Activated naive CD8-positive, alpha-beta T cell treated with anti-CD3 and anti-CD28 coated beads, Interleukin-2, amount 50 U/mL, for 24 hours (primary cell): ENCODE measurements at regions not wholly inside any gene's neighbourhood (a gene's known extent, or its start where the extent isn't known, plus 50 kb on each side); places are given as distances from the start of the nearest gene placed in this dataset.
A peak's percentile ranks its signal among the peaks of the same experiment; 100 is the strongest.
"Not testable (repeated sequence)": the region's sequence is repeated elsewhere in the genome, so short reads cannot be mapped to it uniquely, and the experiment has no call there.

ENCODE experiments used
- ATAC-seq: fragments of 150-1000 bp; cut with Tn5 transposase; one replicate; pipeline ENCODE4 v1.10.0; 2021
- DNase-seq: peaks from one replicate; pipeline ENCODE4 v3.0.0; 2021
- H3K27ac Mint-ChIP-seq: one replicate; pipeline ENCODE4 v1.8.0; 2021; ENCODE audit warnings: mild to moderate bottlenecking, mixed read lengths
- H3K27me3 Mint-ChIP-seq: one replicate; pipeline ENCODE4 v1.8.0; 2021; ENCODE audit warnings: mixed read lengths
- H3K36me3 Mint-ChIP-seq: one replicate; pipeline ENCODE4 v1.8.0; 2021; ENCODE audit warnings: low read depth, mixed read lengths
- H3K4me1 Mint-ChIP-seq: one replicate; pipeline ENCODE4 v1.8.0; 2021; ENCODE audit warnings: mixed read lengths
- H3K4me3 Mint-ChIP-seq: one replicate; pipeline ENCODE4 v1.8.0; 2021; ENCODE audit warnings: mild to moderate bottlenecking, moderate library complexity, mixed read lengths
- H3K9me3 Mint-ChIP-seq: one replicate; pipeline ENCODE4 v1.8.0; 2021; ENCODE audit warnings: mixed read lengths

DNA sequence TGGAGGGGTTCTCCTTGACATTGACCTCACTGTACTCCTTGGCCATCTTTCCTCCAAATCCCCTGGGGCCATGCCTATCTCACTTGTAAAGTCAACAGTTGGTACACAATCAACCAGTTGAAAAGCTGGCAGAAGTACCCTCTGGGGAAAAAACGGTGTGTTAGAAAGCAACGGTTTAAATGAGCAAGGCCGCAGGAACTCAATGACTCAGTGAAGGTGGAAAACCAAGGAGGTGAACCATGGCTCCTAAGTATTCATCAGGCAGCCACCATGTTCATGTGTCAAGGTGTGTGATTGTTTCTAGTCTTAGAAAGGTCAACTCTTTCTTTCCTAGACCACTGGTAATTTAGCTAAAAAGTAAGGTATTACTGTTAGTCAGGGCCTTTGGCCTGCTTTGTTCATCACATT, 130.9 kb upstream of the SATB1 start:
- Mint-ChIP-seq H3K27ac (peak overlapping the region; percentile 99), H3K36me3 (peaks cover 10% of the 10 kb centered on the region), H3K4me3 (peak overlapping the region; percentile 65), H3K4me1 (peaks cover 62% of the 10 kb centered on the region), H3K27me3 (no peaks in the 10 kb centered on the region), H3K9me3 (peaks cover 12% of the 10 kb centered on the region)
- DNase-seq, result peak; percentile 48
- ATAC-seq, result peak; percentile 81

DNA sequence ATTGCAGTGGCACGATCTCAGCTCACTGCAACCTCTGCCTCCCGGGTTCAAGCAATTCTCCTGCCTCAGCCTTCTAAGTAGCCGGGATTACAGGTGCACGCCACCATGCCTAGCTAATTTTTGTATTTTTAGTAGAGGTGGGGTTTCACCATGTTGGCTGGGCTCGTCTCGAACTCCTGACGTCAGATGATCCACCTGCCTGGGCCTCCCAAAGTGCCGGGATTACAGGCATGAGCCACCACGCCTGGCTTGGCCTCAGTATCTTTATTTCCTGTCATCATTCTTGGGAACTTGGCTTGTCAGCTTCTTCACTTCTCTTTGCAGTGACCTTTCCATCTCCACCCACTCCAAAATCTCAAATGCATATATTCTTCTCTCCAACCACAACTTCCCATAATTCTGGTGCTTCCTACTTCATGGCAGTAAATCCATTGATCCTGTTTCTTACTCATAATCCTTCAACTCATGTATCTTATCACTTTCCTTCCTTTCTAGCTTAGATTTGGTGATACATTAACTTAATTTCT, 127.5 kb upstream of the SATB1 start:
- H3K27me3 Mint-ChIP-seq, DNase-seq, H3K27ac Mint-ChIP-seq, ATAC-seq, H3K4me3 Mint-ChIP-seq: not testable (repeated sequence)
- H3K36me3 Mint-ChIP-seq, result peaks cover 13% of the 10 kb centered on the region
- peaks cover 20% of the 10 kb centered on the region for H3K9me3 Mint-ChIP-seq
- peaks cover 30% of the 10 kb centered on the region for H3K4me1 Mint-ChIP-seq

DNA sequence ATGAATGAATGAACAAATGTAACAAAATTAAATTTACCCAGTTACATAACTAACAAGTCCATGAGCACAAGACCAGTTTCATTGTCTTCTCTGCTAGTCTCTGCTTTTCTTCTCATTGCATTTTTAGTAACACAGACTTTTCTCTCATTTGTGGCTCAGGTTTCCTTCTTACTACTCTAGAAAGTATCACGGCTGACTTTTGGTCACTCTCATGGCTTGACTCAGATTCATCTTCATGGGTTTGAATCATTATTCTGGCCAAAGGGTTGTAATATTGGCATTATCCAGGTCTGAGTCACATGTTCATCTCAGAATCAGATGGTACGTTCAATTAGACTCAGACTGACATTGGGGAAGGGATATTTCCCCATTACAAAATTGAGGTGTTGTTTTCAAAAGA, 121.5 kb upstream of the SATB1 start:
- no peak overlapping the region for H3K4me3 Mint-ChIP-seq
- H3K4me1 Mint-ChIP-seq, result peaks cover 9% of the 10 kb centered on the region
- peak; percentile 24 for ATAC-seq
- no peaks in the 10 kb centered on the region for H3K27me3 Mint-ChIP-seq
- H3K27ac Mint-ChIP-seq, result peak overlapping the region; percentile 31
- peaks cover 7% of the 10 kb centered on the region for H3K36me3 Mint-ChIP-seq
- no peak for DNase-seq
- H3K9me3 Mint-ChIP-seq, result peaks cover 15% of the 10 kb centered on the region

DNA sequence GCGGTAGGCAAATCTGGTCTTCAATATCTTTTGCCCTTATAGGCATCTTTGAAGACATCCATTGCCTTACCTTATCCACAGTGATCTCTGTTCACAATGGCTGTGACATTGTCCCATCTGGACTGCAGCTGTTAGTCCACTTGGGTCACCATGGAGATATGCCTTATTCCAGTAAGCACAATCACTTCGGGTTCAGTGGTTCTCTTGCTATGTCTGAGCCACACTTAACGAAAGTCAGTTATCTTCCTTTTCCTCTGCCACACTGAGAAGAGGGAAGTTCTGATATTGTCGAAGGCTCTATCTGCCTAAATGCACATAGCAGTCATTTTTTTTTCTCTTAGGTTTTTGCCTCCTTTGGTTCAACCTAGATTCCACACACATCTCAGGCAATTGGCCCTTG, 119.0 kb upstream of the SATB1 start:
- DNase-seq, result no peak
- peaks cover 9% of the 10 kb centered on the region for H3K4me1 Mint-ChIP-seq
- ATAC-seq, result no peak

DNA sequence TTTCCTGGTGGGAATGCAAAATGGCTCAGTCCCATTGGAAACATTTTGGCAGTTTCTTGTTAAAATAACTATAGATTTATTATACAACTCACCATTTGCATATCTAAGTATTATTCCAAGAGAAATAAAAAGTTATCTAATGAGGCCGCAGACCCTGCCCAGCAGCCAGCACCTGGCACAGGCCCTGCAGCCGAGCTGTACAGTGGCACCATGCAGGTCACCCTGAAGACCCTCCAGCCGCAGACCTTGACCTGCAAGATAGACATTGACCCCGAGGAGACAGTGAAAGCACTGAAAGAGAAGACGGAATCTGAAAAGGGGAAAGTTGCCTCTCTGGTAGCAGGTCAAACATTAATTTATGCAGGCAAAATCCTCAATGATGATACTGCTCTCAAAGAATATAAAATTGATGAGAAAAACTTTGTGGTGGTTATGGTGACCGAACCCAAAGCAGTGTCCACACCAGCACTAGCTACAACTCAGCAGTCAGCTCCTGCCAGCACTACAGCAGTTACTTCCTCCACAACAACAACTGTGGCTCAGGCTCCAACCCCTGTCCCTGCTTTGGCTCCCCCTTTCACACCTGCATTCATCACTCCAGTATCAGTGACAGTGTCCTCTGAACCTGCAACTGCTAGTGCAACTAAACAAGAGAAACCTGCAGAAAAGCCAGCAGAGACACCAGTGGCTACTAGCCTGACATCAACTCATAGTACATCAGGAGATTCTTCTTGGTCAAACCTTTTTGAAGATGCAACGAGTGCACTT, 113.5 kb upstream of the SATB1 start:
- no peaks in the 10 kb centered on the region for H3K27me3 Mint-ChIP-seq
- H3K4me1 Mint-ChIP-seq, result no peaks in the 10 kb centered on the region
- no peak overlapping the region for H3K4me3 Mint-ChIP-seq
- no peaks in the 10 kb centered on the region for H3K9me3 Mint-ChIP-seq
- H3K27ac Mint-ChIP-seq, result no peak overlapping the region
- DNase-seq, result no peak
- ATAC-seq, result no peak
- H3K36me3 Mint-ChIP-seq, result no peaks in the 10 kb centered on the region

More for the DNA sequence above, 119.0 kb upstream of the SATB1 start:
- peaks cover 7% of the 10 kb centered on the region for H3K36me3 Mint-ChIP-seq
- no peak overlapping the region for H3K4me3 Mint-ChIP-seq
- H3K27ac Mint-ChIP-seq, result no peak overlapping the region
- H3K9me3 Mint-ChIP-seq, result peaks cover 11% of the 10 kb centered on the region
- H3K27me3 Mint-ChIP-seq, result no peaks in the 10 kb centered on the region

DNA sequence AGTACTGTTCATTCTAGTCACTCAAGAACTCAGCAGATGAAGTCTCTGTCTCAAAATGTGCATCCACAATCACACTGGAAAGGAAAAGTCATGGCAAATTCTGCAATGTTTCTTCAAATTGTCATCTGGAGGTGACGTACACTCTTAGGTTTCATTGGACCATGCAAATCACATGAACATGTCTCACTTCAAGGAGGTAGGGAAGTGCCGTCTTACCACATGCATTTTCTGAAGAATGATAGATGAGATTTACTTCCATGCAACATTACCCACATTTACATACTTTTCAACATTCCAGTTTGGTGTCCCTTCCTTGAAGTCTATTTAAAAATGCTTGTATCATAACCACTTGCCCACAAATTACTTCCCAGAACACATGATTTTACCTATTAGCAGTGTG, 107.9 kb upstream of the SATB1 start:
- no peaks in the 10 kb centered on the region for H3K9me3 Mint-ChIP-seq
- no peaks in the 10 kb centered on the region for H3K27me3 Mint-ChIP-seq
- DNase-seq, result no peak
- no peak overlapping the region for H3K4me3 Mint-ChIP-seq
- H3K4me1 Mint-ChIP-seq, result peaks cover 22% of the 10 kb centered on the region
- no peak for ATAC-seq
- peaks cover 8% of the 10 kb centered on the region for H3K36me3 Mint-ChIP-seq
- H3K27ac Mint-ChIP-seq, result no peak overlapping the region

DNA sequence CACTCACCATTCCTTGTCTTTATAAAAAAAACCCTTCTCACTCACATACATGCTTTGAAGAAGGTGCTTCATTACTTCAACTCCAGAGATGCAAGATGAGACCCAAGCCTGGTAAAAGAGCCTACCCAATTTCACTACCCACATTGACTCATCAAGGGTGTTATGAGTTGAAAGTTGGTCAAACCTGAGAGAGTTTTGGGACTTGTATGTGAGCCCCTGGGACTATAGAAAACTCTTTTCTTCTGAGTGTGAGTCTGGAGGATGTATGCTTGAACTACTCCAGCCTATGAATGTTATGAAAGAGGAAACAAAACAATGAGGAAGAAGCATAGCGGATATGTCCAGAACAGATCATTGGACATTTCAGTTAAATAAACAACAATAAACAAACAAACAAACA, 106.5 kb upstream of the SATB1 start:
- ATAC-seq, result peak; percentile 77
- peaks cover 5% of the 10 kb centered on the region for H3K9me3 Mint-ChIP-seq

DNA sequence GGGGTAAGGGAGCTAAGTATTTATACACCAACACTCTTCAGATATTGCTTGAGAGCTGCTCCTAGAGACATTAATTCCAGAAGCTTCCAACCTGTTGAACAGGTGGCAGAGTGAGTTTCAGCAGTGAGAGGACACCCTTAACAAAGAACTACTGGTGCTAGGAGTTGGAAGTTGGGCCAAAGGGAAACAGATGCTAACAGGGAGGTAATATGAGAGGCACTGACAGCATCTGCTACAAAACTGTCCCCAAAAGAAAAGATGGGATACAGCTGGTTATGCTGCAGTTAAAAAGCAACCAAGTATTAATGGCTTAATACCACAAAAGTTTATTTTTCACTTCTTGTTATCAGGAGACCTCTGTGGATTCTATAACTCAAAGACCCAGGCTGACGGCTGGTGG, 104.5 kb upstream of the SATB1 start:
- peaks cover 27% of the 10 kb centered on the region for H3K4me1 Mint-ChIP-seq
- H3K9me3 Mint-ChIP-seq, result peaks cover 26% of the 10 kb centered on the region
- DNase-seq (no peak), ATAC-seq (no peak)
- H3K4me3 Mint-ChIP-seq, result no peak overlapping the region
- peaks cover 28% of the 10 kb centered on the region for H3K36me3 Mint-ChIP-seq
- no peak overlapping the region for H3K27ac Mint-ChIP-seq
- H3K27me3 Mint-ChIP-seq, result no peaks in the 10 kb centered on the region

More for the DNA sequence above, 106.5 kb upstream of the SATB1 start:
- no peak for DNase-seq
- H3K27me3 Mint-ChIP-seq, result no peaks in the 10 kb centered on the region
- H3K4me1 Mint-ChIP-seq, result peaks cover 27% of the 10 kb centered on the region
- peaks cover 14% of the 10 kb centered on the region for H3K36me3 Mint-ChIP-seq
- no peak overlapping the region for H3K4me3 Mint-ChIP-seq
- no peak overlapping the region for H3K27ac Mint-ChIP-seq

DNA sequence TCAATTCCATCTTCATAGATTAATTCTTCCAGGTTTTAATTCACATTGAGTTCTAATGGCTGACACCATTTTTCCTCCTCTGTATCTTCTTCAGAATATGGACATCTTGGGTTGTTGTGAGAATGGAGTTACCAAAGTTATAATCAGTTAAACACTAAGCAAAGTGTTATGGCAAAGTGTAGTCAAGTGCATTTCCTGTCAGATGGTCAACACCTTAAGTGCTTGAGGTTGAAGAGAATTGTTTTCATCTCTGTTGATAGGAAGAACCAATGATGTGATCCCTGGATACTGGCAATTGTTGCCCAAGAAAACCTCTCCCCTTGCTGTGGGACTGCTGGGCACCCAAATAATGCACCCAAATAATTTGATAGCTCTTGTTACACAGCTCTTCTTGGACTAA, 102.6 kb upstream of the SATB1 start:
- Mint-ChIP-seq H3K4me3 (no peak overlapping the region), H3K27ac (no peak overlapping the region), H3K36me3 (peaks cover 28% of the 10 kb centered on the region)

DNA sequence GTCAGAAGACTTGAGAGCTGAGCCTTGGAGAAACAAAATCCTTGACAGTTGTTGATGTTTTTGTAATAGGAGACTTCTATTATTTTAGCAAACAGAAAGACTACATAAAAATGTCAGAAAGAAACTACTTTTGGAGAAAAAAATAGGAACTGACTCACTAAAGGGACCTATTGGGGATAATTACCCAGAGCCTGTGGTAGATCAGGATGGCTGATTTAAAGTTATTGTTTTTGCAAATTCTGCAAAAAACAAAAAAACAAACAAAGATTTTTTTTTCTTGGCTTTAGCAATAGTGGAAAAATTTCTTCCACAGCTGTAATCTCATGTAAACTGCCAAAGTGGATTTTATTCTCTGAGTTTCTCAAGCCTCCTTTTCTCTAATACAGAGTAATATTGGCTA, 101.5 kb upstream of the SATB1 start:
- DNase-seq (no peak), ATAC-seq (no peak)
- Mint-ChIP-seq H3K27ac (no peak overlapping the region), H3K4me3 (no peak overlapping the region), H3K4me1 (peaks cover 18% of the 10 kb centered on the region), H3K9me3 (peaks cover 35% of the 10 kb centered on the region), H3K27me3 (no peaks in the 10 kb centered on the region), H3K36me3 (peaks cover 28% of the 10 kb centered on the region)

More for the DNA sequence above, 102.6 kb upstream of the SATB1 start:
- H3K9me3 Mint-ChIP-seq, result peaks cover 35% of the 10 kb centered on the region
- no peaks in the 10 kb centered on the region for H3K27me3 Mint-ChIP-seq
- H3K4me1 Mint-ChIP-seq, result peaks cover 21% of the 10 kb centered on the region
- DNase-seq, result no peak
- no peak for ATAC-seq

DNA sequence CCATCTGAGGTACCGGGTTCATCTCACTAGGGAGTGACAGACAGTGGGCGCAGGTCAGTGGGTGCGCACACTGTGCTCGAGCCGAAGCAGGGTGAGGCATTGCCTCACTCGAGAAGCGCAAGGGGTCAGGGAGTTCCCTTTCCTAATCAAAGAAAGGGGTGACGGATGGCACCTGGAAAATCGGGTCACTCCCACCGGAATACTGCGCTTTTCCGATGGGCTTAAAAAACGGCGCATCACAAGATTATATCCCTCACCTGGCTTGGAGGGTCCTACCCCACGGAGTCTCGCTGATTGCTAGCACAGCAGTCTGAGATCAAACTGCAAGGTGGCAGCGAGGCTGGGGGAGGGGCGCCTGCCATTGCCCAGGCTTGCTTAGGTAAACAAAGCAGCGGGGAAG, 91.0 kb upstream of the SATB1 start:
- not testable (repeated sequence) for H3K27ac Mint-ChIP-seq, H3K9me3 Mint-ChIP-seq, ATAC-seq, H3K4me3 Mint-ChIP-seq, DNase-seq, H3K27me3 Mint-ChIP-seq, H3K36me3 Mint-ChIP-seq
- H3K4me1 Mint-ChIP-seq, result peaks cover 13% of the 10 kb centered on the region

DNA sequence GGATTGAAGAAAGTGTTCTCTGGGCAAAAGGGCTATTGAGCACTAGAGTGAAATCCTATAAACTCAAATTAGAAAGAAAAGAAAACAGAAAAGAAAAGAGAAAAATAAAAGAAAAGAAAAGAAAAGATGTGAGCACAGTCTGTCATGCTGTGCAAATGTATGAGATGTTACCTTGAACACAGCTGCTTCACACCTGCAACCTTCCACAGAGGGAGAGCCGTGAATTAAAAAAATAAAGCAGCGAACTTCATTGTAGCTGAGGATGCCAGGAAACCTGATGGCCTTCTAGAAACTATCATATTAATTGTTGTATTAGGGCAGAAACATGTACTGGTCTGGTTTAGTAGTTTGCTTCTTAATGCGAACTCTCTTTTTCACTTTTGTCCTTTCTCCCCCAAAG, 88.0 kb upstream of the SATB1 start:
- H3K36me3 Mint-ChIP-seq, result peaks cover 2% of the 10 kb centered on the region
- H3K27ac Mint-ChIP-seq, result no peak overlapping the region
- peaks cover 22% of the 10 kb centered on the region for H3K4me1 Mint-ChIP-seq
- no peaks in the 10 kb centered on the region for H3K27me3 Mint-ChIP-seq
- DNase-seq, result no peak
- peaks cover 8% of the 10 kb centered on the region for H3K9me3 Mint-ChIP-seq
- no peak for ATAC-seq
- H3K4me3 Mint-ChIP-seq, result no peak overlapping the region

DNA sequence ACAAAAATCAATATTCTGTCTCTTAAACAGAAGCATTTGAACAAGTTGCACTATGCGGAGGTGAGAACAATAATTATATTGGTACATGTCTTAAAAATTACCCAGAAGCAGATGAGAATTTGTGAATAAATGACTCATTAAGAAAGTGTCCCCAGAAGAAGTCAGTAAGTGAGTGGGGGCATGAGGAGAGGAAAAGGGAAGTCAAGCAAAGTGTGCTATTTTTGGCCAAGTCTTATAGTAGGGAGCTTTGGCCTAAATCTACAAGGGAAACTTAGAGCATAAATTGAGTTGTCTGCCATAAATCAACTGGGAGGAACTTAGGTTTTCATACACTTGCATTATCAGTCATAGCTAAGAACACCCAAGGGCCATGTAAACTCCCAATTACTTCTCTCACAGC, 86.9 kb upstream of the SATB1 start:
- H3K9me3 Mint-ChIP-seq, result peaks cover 8% of the 10 kb centered on the region
- peaks cover 22% of the 10 kb centered on the region for H3K4me1 Mint-ChIP-seq
- H3K27ac Mint-ChIP-seq, result no peak overlapping the region
- no peak overlapping the region for H3K4me3 Mint-ChIP-seq
- ATAC-seq, result peak; percentile 49
- no peak for DNase-seq
- H3K36me3 Mint-ChIP-seq, result peaks cover 2% of the 10 kb centered on the region
- H3K27me3 Mint-ChIP-seq, result no peaks in the 10 kb centered on the region

DNA sequence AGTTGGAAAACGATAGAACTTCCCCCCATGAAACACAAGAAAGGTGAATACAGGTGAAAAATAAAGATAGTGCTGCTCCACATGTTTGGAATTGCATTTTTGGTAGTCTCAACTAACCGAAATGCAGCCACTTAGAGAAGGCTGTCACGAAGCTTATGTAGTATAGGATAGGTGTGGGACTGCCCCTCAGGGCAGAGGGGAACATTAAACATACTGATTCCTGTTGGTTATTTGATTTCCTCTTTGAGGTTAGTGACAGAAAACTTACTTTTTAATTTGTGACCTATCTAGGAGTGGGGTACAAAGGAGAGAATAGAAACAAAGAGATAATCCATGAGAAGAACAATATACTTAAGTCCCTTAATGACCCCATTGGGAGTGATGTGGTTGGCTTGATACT, 85.8 kb upstream of the SATB1 start:
- ATAC-seq, result no peak
- H3K36me3 Mint-ChIP-seq, result peaks cover 2% of the 10 kb centered on the region
- peaks cover 8% of the 10 kb centered on the region for H3K9me3 Mint-ChIP-seq
- peaks cover 22% of the 10 kb centered on the region for H3K4me1 Mint-ChIP-seq
- no peak for DNase-seq
- H3K27ac Mint-ChIP-seq, result no peak overlapping the region
- no peak overlapping the region for H3K4me3 Mint-ChIP-seq
- no peaks in the 10 kb centered on the region for H3K27me3 Mint-ChIP-seq

DNA sequence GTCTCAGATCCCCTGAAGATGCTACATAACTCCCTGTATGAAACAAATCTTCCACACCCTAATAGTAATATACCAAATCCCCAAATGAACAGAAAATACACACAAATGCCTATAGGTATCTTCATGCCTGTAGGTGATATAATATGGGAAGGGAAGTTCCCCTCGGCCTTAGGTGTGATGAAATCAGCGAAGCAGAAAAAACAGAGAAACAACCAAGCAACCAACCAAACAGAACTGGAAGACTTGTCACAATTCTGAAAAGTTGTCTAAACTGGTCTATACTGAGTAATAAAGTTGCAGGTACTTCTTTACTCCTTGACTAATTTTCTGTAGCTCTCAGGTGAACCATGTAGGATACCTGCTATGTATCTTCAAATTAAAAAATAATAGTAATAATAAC, 82.2 kb upstream of the SATB1 start:
- Mint-ChIP-seq H3K27ac (no peak overlapping the region), H3K36me3 (peaks cover 2% of the 10 kb centered on the region), H3K4me3 (no peak overlapping the region), H3K9me3 (peaks cover 8% of the 10 kb centered on the region), H3K4me1 (peaks cover 22% of the 10 kb centered on the region), H3K27me3 (no peaks in the 10 kb centered on the region)
- DNase-seq (no peak), ATAC-seq (no peak)
